ENCODE measurements at regions not wholly inside any gene's neighbourhood (a gene's known extent, or its start where the extent isn't known, plus 50 kb on each side); places are given as distances from the start of the nearest gene placed in this dataset.
"Not testable (repeated sequence)": the region's sequence is repeated elsewhere in the genome, so short reads cannot be mapped to it uniquely, and the experiment has no call there.

GRCh38 chr9:2387166-2387565 is 234.4 kb upstream of the VLDLR start:
- POLR2A ChIA-PET, result no interaction called here
- TF ChIP-seq, protein P1, sequence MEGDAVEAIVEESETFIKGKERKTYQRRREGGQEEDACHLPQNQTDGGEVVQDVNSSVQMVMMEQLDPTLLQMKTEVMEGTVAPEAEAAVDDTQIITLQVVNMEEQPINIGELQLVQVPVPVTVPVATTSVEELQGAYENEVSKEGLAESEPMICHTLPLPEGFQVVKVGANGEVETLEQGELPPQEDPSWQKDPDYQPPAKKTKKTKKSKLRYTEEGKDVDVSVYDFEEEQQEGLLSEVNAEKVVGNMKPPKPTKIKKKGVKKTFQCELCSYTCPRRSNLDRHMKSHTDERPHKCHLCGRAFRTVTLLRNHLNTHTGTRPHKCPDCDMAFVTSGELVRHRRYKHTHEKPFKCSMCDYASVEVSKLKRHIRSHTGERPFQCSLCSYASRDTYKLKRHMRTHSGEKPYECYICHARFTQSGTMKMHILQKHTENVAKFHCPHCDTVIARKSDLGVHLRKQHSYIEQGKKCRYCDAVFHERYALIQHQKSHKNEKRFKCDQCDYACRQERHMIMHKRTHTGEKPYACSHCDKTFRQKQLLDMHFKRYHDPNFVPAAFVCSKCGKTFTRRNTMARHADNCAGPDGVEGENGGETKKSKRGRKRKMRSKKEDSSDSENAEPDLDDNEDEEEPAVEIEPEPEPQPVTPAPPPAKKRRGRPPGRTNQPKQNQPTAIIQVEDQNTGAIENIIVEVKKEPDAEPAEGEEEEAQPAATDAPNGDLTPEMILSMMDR (IDR thresholded peaks at IDR 0.05), result no peak
- DNase-seq (no peak), ATAC-seq (ENCODE audit: poor library complexity) (no peak)
- H3K27ac ChIP-seq (ENCODE audit: low read depth in 1 of 2, low read length in 2 of 2), result no peak overlapping the region
- H3K4me1 Mint-ChIP-seq (ENCODE audit: low read depth), result no peaks in the 10 kb centered on the region
- intact Hi-C loops (cut with DNase I, micrococcal nuclease), result no loop called here
- CTCF ChIA-PET, result no interaction called here
- peaks cover 3% of the 10 kb centered on the region for H3K9me3 Mint-ChIP-seq
- H3K27ac Mint-ChIP-seq, result no peak overlapping the region
- no peaks in the 10 kb centered on the region for H3K36me3 ChIP-seq (ENCODE audit: insufficient read depth, low read length)
- peaks cover 32% of the 10 kb centered on the region for H3K27me3 Mint-ChIP-seq
- H3K4me3 ChIP-seq (ENCODE audit: low read length), result no peak overlapping the region
- H3K4me3 Mint-ChIP-seq, result no peak overlapping the region
- H3K27me3 ChIP-seq (ENCODE audit: control insufficient read depth in 1 of 2, insufficient read depth in 2 of 2, low read length in 2 of 2), result peaks cover 0 to 8% of the 10 kb centered on the region in 2 experiments
- no peaks in the 10 kb centered on the region for H3K36me3 Mint-ChIP-seq (ENCODE audit: low read depth)
- H3K4me1 ChIP-seq (ENCODE audit: insufficient read depth, low read length), result no peaks in the 10 kb centered on the region
- H3K9me3 ChIP-seq (ENCODE audit: control insufficient read depth in 1 of 2, insufficient read depth in 1 of 2, low read length in 2 of 2), result no peaks in the 10 kb centered on the region

DNA sequence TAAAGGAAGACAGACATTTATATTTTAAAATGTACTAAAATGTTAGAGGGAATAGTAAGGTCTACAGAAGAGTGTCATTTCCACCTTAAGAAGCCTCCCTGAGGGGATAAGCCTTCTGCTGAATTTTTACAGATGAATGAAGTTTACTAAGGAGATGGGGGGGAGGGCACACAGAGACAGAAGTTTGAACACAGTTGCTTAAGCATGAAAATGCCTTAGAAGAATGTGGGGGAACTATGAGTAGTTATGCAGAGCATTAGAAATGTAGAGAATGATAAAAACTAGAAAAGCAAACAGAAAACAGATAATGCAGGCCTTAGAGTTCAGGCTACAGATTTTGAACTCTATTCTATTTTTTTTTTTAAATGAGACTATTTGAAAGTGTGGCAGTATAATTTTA is 232.2 kb upstream of the VLDLR start:
- intact Hi-C loops (cut with DNase I, micrococcal nuclease), result no loop called here
- Histone ChIP-seq H3K9me3 (ENCODE audit: control insufficient read depth in 1 of 2, insufficient read depth in 1 of 2, low read length in 2 of 2) (no peaks in the 10 kb centered on the region), H3K36me3 (ENCODE audit: insufficient read depth, low read length) (no peaks in the 10 kb centered on the region), H3K4me3 (ENCODE audit: low read length) (no peak overlapping the region), H3K27me3 (ENCODE audit: control insufficient read depth in 1 of 2, insufficient read depth in 2 of 2, low read length in 2 of 2) (peaks cover 0 to 5% of the 10 kb centered on the region in 2 experiments), H3K27ac (ENCODE audit: low read depth in 1 of 2, low read length in 2 of 2) (no peak overlapping the region), H3K4me1 (ENCODE audit: insufficient read depth, low read length) (no peaks in the 10 kb centered on the region)
- Mint-ChIP-seq H3K27me3 (peaks cover 16% of the 10 kb centered on the region), H3K9me3 (peaks cover 3% of the 10 kb centered on the region), H3K4me3 (no peak overlapping the region), H3K36me3 (ENCODE audit: low read depth) (no peaks in the 10 kb centered on the region), H3K27ac (no peak overlapping the region), H3K4me1 (ENCODE audit: low read depth) (no peaks in the 10 kb centered on the region)
- ATAC-seq (ENCODE audit: poor library complexity) (no peak), DNase-seq (no peak)
- TF ChIP-seq, protein P1 (IDR thresholded peaks at IDR 0.05), result no peak
- POLR2A ChIA-PET, result no interaction called here
- CTCF ChIA-PET, result no interaction called here

DNA sequence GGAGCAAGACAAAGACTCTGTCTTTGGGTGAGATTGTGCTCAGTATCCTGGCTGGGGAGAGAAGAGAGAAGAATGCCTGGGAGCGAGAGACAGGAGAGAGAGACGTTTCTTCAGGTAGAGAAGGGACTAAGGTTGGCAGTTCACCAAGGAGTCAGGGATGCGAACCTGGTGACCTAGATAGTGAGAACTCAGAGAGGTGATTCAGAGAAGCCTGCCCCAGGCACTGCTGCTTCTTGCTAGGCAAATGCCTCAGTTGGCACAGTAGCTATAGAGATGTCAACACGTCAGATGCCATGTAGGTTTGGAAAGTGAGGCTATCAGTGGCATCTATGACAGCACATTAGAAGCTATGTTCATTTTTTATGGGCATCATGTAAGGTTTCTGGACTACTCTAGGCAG is 231.6 kb upstream of the VLDLR start:
- DNase-seq (no peak), ATAC-seq (ENCODE audit: poor library complexity) (no peak)
- Mint-ChIP-seq H3K36me3 (ENCODE audit: low read depth) (no peaks in the 10 kb centered on the region), H3K27me3 (peaks cover 12% of the 10 kb centered on the region), H3K4me3 (no peak overlapping the region), H3K4me1 (ENCODE audit: low read depth) (no peaks in the 10 kb centered on the region), H3K9me3 (peaks cover 3% of the 10 kb centered on the region), H3K27ac (no peak overlapping the region)
- ChIA-PET CTCF (no interaction called here), POLR2A (no interaction called here)
- intact Hi-C loops (cut with DNase I, micrococcal nuclease), result no loop called here
- no peaks in the 10 kb centered on the region for H3K9me3 ChIP-seq (ENCODE audit: control insufficient read depth in 1 of 2, insufficient read depth in 1 of 2, low read length in 2 of 2)
- no peak overlapping the region for H3K27ac ChIP-seq (ENCODE audit: low read depth in 1 of 2, low read length in 2 of 2)
- no peaks in the 10 kb centered on the region for H3K4me1 ChIP-seq (ENCODE audit: insufficient read depth, low read length)
- H3K4me3 ChIP-seq (ENCODE audit: low read length), result no peak overlapping the region
- no peaks in the 10 kb centered on the region for H3K36me3 ChIP-seq (ENCODE audit: insufficient read depth, low read length)
- TF ChIP-seq, protein P1 (IDR thresholded peaks at IDR 0.05), result no peak
- H3K27me3 ChIP-seq (ENCODE audit: control insufficient read depth in 1 of 2, insufficient read depth in 2 of 2, low read length in 2 of 2), result peaks cover 0 to 5% of the 10 kb centered on the region in 2 experiments

GRCh38 chr9:2391509-2392132 is 230.0 kb upstream of the VLDLR start:
- H3K4me3 Mint-ChIP-seq; H3K4me1 ChIP-seq (ENCODE audit: insufficient read depth, low read length); CTCF ChIA-PET; H3K27ac ChIP-seq (ENCODE audit: low read depth in 1 of 2, low read length in 2 of 2); POLR2A ChIA-PET; H3K4me1 Mint-ChIP-seq (ENCODE audit: low read depth); H3K27ac Mint-ChIP-seq; ATAC-seq (ENCODE audit: poor library complexity); intact Hi-C loops (cut with DNase I, micrococcal nuclease); H3K36me3 ChIP-seq (ENCODE audit: insufficient read depth, low read length); H3K27me3 ChIP-seq (ENCODE audit: control insufficient read depth in 1 of 2, insufficient read depth in 2 of 2, low read length in 2 of 2); H3K9me3 ChIP-seq (ENCODE audit: control insufficient read depth in 1 of 2, insufficient read depth in 1 of 2, low read length in 2 of 2); H3K4me3 ChIP-seq (ENCODE audit: low read length); H3K9me3 Mint-ChIP-seq; H3K27me3 Mint-ChIP-seq; DNase-seq; H3K36me3 Mint-ChIP-seq (ENCODE audit: low read depth): not testable (repeated sequence)

DNA sequence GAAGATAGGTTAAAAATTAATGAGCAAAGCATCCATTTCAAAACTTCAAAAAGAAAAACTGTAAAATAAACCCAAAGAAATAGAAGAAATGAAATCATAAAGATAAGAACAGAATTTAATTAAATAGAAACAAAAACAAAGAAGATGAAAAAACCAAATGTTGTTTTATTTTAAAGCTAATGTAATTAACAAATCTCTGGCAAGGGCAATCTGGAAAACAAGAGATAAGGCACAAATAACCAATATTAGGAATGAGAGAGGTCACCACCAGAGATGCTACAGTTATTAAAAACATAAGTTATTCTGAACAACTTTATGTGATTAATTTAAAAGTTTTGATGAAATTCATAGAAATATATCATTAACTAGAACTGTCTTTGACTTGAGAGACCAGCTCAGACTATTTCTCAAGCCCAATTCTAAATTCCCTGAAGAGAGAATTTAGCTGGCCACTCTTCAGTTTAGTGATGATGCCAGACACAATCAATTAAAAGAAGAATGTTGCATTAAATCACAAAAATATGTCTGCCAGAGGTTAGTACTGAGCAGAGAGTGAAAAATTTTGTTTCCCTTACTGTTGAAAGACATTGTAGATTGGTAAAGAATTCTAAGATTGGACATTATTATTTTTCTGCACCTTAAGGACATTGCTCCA is 227.4 kb upstream of the VLDLR start:
- H3K4me3 Mint-ChIP-seq; intact Hi-C loops (cut with DNase I, micrococcal nuclease); ATAC-seq (ENCODE audit: poor library complexity); H3K4me1 Mint-ChIP-seq (ENCODE audit: low read depth); POLR2A ChIA-PET; H3K27me3 Mint-ChIP-seq; CTCF ChIA-PET; H3K9me3 ChIP-seq (ENCODE audit: control insufficient read depth in 1 of 2, insufficient read depth in 1 of 2, low read length in 2 of 2); H3K27me3 ChIP-seq (ENCODE audit: control insufficient read depth in 1 of 2, insufficient read depth in 2 of 2, low read length in 2 of 2); H3K9me3 Mint-ChIP-seq; H3K27ac ChIP-seq (ENCODE audit: low read depth in 1 of 2, low read length in 2 of 2); DNase-seq; H3K4me3 ChIP-seq (ENCODE audit: low read length); H3K36me3 ChIP-seq (ENCODE audit: insufficient read depth, low read length); H3K27ac Mint-ChIP-seq; H3K36me3 Mint-ChIP-seq (ENCODE audit: low read depth); H3K4me1 ChIP-seq (ENCODE audit: insufficient read depth, low read length): not testable (repeated sequence)

All from CD4-positive, alpha-beta T cell (primary cell).